Fibroblast of upper back skin (primary cell): ENCODE measurements at regions not wholly inside any gene's neighbourhood (a gene's known extent, or its start where the extent isn't known, plus 50 kb on each side); places are given as distances from the start of the nearest gene placed in this dataset.
A peak's percentile ranks its signal among the peaks of the same experiment; 100 is the strongest.
"Not testable (repeated sequence)": the region's sequence is repeated elsewhere in the genome, so short reads cannot be mapped to it uniquely, and the experiment has no call there.

Experiments
- DNase-seq: peaks from one replicate; pipeline ENCODE4 v3.0.0-alpha.2; 2013

GRCh38 chr3:194950906-194951628 is 265.4 kb downstream of the FAM43A start:
- no peak for DNase-seq

GRCh38 chr3:194951629-194951920 is 265.9 kb downstream of the FAM43A start:
- DNase-seq, result not testable (repeated sequence)

- no peak for DNase-seq
Observed at GRCh38 chr3:194951931-194952582, 266.4 kb downstream of the FAM43A start.

- no peak for DNase-seq
Observed at GRCh38 chr3:194952841-194953241, 267.2 kb downstream of the FAM43A start.

- no peak for DNase-seq
Observed at GRCh38 chr3:194953291-194953690, 267.6 kb downstream of the FAM43A start.

DNA sequence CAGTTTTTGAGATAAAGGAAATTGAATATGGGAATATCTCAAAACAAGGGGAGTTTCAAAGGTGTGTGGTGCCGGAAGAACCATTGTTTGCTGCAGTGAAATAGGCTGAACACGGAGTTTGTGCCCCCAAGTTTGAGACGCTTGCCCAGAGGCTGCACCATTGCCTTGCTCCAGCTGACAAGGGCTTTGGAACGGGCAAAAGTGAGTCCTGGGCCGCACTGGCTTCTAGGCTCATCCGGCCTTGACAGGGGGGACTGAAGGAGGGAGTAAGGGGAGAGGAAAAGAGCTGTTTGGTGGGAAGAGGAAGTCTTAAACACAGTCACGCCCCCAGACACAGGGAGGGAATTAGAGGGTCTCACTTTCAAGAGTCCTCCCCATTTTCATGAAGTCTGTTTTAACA is 269.9 kb downstream of the FAM43A start:
- no peak for DNase-seq

GRCh38 chr3:194955979-194956696 is 270.5 kb downstream of the FAM43A start:
- no peak for DNase-seq

- no peak for DNase-seq
Observed at GRCh38 chr3:194956697-194957396, 271.2 kb downstream of the FAM43A start.

- DNase-seq, result no peak
Observed at GRCh38 chr3:194957743-194958240, 272.1 kb downstream of the FAM43A start.

- DNase-seq, result no peak
Observed at GRCh38 chr3:194959217-194959616, 273.5 kb downstream of the FAM43A start.

DNA sequence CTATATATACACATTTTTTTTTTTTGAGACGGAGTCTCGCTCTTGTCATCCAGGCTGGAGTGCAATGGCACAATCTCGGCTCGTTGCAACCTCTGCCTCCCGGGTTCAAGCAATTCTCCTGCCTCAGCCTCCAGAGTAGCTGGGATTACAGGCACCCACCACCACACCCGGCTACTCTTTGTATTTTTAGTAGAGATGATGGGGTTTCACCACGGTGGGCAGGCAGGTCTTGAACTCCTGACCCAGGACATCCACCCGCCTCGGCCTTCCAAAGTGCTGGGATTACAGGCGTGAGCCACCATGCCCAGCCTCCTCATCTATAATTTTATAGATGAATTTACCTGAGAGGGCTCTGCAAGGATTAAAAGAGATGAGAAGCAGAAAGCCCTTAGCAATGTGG is 274.0 kb downstream of the FAM43A start:
- not testable (repeated sequence) for DNase-seq

DNA sequence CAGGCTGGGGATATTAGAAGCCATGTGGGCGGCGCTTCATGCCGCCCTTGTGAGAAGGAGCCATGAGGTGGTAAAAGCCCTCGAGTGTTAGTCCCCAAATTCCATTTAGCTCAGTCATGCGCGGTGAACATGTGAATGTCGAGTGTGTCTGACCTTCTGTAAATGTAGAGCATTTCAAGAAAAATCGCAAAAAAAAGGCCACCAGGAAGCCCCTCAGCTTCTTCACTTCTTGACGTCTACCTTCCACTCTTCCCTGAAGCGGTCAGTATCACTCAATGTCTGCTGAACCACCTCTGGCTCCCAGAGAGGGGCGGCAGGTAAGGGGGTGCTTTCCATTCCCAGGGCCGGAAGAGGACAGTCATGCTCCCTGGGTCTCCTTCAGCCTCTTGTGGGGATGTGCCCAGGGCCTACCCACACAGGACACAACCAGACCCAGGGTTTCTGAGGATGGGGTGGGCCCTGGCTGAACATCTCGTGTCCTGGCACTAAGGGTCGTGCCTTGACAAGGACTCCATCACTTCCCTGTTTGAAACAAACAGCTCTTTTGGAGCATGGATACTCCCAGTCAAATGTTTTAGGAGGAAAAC is 274.9 kb downstream of the FAM43A start:
- DNase-seq, result no peak

- DNase-seq, result no peak
Observed at GRCh38 chr3:194961149-194961548, 275.5 kb downstream of the FAM43A start.

DNA sequence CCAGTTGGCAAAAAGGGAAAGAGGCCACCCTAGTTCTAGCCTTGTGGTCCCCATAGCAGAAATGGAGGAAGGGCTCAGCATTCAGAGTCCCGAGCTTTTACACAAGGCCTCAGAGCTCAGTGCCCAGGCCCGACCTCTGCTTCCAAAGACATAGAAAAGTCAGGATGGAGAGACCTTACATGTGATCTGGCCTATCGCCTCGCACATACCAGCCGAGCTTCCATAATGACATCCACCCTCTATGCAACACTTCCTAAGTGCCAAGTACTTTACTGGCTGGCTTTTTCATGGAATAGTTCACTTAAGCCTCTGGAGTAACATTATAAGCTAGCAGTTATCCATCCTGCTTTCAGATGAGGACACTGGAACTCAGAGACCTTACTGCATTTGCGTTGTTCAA is 275.9 kb downstream of the FAM43A start:
- no peak for DNase-seq

DNA sequence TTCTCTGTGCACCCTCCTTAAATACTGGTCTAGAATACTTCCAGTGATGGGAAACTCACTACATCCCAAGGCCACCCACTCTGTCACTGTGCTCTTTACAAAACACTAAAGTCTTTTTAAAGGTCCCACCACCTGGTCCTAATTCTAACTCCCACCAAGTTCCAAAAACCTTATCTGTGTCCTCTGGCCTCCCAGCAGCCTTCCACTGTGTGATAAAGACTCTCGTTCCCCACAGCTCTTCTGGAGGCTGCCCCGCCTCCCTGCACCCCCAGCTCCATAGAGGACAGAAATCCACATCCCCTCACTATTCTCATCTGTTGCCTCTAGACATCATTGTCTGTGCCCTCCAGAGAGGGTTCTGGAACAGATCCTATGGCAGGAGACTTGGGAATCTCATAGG is 276.4 kb downstream of the FAM43A start:
- no peak for DNase-seq

GRCh38 chr3:194964809-194965208 is 279.1 kb downstream of the FAM43A start:
- DNase-seq, result no peak

- peak; percentile 23 for DNase-seq
Observed at GRCh38 chr3:194967151-194968117, 281.8 kb downstream of the FAM43A start.

DNA sequence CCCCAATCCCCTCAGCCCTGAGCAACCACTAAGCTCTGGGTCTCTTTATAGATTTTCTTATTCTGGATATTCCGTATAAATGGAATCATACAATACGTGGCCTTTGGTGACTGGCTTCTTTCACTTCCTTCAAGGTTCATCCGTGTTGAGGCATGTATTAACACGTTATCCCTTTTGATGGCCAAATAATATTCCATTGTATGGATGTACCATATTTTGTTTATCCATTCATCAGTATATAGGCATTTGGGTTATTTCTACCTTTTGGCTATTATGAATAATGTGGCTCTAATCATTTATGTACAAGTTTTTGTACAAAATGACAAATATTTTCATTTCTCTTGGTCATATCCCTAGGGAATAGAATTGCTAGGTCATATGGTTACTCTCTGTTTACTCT is 284.4 kb downstream of the FAM43A start:
- no peak for DNase-seq

DNA sequence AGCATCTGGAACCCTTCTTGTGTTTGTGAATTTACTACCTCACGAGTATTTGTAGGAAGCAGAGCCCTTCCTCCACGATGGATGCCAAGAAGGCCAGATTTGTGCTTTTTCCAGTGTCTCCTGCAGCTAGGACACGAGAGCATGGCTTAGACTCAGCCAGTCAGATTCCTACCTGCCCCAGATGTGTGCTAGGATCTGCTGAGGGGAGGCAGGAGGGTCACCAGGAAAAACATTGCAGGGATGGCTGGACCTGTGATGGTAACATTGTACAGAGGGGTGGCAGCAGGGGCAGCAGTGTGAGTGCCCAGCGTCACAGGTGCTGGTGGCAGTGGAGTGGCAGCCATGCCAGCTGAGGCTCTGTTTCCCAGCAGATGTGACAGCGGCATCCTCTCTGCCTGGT is 285.3 kb downstream of the FAM43A start:
- no peak for DNase-seq

DNA sequence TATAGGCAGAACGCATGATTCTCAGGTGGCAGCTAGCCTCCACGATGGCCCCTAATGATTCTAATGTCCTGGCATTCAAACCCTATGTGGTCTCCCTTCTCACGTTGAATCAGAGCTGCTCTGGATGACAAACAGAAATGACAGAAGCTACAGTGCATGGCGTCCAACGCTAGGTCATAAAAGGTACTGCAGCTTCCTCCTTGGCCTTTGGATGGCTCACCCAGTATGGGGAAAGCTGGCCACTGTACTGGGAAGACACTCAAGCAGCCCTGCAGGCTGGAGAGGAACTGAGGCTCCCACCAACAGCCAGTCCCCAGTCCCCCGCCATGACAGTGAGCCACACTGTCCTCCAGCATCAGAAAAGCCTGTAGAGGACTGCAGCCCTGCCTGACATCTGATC is 286.3 kb downstream of the FAM43A start:
- no peak for DNase-seq

- DNase-seq, result no peak
Observed at GRCh38 chr3:194972641-194973040, 287.0 kb downstream of the FAM43A start.
